Left lobe of liver (tissue), 2 donors: ENCODE measurements at regions not wholly inside any gene's neighbourhood (a gene's known extent, or its start where the extent isn't known, plus 50 kb on each side); places are given as distances from the start of the nearest gene placed in this dataset.
"Not testable (repeated sequence)": the region's sequence is repeated elsewhere in the genome, so short reads cannot be mapped to it uniquely, and the experiment has no call there.

Source experiments
- ATAC-seq: fragments of 200-7000 bp; cut with Tn5 transposase; one replicate; pipeline ENCODE4 v1.9.1; 2020; ENCODE audit warnings: mild to moderate bottlenecking, moderate library complexity
- DNase-seq: peaks from one replicate; pipeline ENCODE4 v3.0.0-alpha.2; 2020; ENCODE audit warnings: low spot score
- donor health status: DM: no; HTN: no; CAD: no; lungs with moderate emphysema.
- donor health status: DM: no; HTN: yes; CAD: no.

DNA sequence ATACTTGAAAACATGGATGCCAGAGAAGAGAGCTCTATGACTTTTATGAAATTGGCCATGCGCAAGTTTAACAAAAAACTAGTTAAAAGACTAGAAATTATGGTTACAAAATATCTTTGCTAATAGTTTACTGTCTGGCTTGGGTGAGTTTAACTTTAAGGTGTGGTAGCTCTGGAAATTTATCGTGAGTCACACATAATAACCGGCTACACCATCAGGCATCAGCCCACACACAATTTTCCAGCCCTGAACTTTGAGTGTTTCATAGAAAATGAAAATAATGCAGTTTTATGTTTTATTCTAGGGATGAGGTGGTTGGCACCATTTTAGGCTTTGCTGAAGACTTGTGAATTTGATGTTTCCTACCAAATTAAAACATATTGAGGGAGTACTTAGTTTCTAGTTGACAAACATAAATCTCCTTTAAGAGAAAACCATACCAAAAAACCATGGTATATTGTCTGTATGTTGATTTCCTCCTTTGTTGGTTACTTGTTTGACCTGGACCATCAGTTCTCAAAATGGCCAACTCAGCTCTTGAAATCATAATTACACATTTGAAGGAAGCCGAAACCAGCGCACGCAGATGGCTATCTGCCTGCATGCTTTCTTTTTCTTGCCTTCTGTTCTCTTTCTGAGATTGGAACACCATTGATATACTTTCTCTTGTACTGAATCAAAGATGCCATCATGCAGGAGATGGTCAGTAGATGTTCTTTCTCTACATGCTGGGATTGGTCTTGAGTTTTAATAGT lies 125.1 kb downstream of the AKAP11 start:
- no peak for DNase-seq
- ATAC-seq: no peak

DNA sequence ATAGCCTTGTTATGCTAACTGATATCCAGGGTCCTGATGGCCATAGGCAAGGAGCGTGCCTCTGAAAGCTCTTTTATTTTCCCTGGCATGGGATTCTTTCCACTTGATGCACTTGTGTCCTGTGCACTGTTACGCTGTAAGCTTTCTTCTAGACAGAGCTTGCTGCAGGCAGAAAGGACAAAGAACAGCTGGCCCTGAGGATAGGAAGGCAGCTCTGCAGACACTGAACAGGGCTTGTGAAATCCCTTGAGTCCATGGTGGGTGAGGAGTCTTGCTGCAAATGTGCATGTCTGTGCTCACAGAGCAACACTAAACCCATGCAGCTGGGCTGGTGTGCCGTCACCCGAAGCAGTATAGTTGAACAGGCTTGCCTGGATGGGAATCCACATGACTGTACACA lies 126.6 kb downstream of the AKAP11 start:
- DNase-seq: no peak
- no peak for ATAC-seq

DNA sequence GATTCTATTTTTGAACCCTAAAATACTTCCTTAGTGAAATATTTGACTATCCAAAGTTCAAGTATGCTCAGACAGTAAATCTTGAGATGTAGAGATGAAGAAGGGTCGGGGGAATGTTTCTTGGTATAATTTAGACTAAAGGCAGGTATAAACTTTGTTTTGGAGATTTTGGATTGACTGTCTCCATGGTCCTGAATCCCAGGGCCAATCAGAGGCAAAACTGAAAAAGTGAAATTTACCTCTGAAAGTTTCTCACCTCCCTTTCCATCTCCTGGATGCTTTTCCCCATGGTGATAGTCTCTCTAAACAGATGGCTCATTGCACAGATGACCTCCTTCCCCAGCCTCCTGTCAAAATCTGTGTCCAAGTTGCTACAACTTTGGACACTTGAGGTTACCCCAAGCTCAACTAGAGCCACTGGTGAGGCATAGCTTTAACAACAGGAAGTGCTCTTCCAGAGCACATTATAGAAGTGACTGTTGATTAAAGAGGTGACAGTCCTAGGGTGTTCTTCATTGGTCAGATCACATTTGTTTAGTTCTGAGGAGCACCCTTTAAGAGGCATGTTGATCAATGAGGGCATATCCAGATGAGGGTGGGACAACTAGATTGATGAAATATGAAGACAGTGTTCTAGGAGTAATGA lies 128.4 kb downstream of the AKAP11 start:
- DNase-seq (no peak), ATAC-seq (no peak)

DNA sequence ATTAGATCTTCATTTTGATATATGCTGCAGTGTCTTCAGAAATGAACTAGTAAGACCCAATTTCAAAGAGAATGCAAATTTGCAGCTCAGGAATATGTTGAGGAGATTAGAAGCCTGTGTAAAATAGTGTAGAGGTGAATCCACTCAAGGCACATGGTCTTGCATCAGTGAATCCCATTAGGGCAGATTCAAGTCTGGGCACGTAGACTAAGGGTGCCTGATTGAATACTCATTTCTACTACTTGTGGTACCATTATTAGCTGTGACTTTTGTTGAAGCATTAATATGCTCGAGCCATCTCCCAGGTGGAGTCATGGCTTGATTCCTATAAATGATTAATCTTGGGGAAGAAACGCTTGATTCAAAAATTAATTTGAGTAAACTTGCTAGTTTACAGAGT lies 129.4 kb downstream of the AKAP11 start:
- ATAC-seq: no peak
- no peak for DNase-seq

DNA sequence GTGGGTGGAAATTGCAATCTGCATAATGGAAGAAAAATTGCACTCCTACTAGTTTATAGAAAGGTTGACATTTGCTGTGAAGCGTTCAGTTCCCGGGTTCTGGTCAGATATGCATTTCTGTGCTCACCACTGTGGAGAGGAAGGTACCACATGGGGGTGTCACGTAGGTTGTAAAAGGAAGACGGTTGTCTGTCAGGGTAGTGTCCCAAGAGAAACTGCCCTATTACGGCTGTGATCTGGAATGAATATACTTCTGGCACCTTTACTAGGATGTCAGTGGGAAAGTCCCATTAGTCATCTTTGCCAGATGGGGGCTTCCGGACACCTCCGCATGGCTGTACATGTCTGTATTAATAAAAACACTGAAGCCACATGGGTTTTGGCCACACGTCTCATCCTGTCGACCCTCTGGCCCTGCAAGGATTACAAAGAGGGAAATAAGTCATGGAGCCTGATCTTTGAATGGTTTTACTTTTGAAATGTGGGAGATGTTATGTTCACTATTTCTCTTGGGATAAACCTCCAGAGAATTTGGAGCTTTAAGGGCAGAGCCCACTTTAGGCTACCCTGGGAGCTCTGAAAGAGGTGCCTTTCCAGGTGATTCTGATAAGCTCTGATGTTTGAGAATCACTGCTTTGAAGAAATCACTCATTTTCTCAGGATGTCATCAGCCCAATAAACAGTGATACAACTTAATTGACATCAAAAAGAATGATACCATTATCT lies 133.9 kb downstream of the AKAP11 start:
- DNase-seq (no peak), ATAC-seq (no peak)

DNA sequence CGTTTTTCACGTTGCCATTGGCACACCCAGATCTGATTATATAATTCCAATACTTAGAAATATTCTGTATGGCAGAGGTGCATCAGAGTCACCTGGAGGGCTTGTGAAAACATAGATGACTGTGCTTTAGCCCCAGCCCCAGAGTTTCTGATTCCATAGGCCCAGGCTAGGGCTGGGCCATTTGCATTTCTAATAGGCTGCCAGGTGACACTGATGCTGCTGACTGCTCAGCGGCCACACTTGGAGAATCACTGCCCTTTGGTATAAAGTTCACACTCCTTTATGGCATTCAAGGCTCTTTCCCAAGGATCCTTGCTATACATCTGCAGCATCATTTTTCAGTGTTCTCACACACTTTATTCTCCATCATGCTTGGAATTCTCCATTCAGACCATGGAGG lies 137.1 kb downstream of the AKAP11 start:
- no peak for ATAC-seq
- no peak for DNase-seq

DNA sequence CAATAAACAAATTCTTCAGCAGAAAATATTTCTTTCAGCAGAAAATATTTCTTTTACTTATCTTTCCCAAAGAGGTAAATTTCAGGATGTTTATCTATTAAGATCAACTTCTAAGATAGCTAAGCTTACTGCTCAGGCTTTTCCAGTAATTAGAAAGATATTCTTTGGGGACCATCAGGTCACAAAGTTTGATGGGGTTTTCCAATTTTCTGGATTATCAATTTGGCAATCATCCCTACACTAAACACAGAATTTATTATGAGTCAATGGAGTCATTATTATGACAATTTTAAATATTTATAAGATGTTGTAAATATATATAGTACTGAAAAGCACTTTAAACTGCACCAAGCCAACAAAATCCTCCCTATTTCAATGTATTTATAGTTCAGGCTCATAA lies 137.6 kb downstream of the AKAP11 start:
- DNase-seq: no peak
- ATAC-seq: no peak

DNA sequence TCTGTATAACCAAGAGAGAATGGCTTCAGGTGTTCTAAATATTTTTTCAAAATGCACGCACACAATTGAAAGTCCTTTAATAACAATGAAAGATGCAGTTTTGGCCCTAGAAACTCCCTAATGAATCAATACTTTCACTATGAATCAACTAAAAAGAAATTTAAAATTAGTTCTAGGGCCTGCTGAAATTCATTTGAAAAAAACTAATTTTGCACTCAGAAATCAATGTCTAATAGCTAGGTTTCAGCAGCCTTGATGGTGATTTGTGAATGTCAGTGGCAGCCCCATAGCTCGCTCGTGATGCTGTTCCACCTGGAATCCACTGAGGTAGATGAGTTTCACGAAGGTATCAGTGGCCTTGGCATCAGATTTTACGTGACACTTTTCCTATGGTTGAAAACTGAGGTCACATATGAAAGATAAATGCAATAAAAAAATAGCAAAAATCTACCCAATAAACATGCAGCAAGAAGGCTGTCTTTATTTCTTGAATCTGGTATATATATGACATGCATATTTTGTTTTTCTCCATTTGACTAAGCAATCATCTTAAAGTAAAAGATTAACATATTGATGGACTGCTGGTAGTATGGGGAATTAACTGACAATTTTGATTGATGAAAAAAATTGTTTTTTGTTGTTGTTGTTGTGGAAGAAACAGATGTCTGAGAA lies 141.0 kb downstream of the AKAP11 start:
- no peak for DNase-seq
- no peak for ATAC-seq

DNA sequence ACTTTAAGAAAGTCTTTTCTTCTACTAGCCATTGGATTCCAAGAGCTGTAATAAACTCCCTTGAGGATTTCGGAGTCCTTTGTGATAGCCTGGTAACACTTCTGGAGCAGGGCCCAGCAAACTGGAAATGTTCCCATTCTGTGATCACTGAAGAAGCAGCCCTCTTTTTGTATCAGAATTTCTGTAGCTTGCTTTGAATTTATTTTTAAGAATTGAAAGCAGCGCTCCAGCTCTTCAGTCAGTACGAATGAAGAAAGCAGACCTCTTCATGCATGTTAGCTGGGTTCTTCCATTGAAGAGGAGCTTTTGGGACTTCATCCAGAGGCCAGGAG lies 141.5 kb downstream of the AKAP11 start:
- DNase-seq: no peak
- ATAC-seq: no peak

DNA sequence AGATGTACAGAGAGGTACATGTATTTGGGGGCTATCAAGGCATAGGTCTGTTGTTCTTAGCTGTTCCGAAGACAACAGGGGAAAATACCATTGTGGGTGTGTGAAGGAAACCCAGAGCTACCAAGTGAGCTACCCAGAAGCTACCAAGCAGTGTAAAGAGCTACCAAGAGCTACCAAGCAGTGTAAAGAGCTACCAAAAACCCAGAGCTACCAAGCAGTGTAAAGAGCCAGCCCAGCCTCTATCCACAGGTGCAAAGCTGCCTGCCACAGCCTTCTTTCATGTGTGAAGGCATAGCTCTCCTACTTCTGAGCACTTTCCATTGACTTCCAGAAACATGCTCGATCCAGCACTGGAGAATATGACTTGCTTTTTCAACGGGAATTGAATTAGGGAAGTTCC lies 145.7 kb downstream of the AKAP11 start:
- DNase-seq (no peak), ATAC-seq (no peak)

DNA sequence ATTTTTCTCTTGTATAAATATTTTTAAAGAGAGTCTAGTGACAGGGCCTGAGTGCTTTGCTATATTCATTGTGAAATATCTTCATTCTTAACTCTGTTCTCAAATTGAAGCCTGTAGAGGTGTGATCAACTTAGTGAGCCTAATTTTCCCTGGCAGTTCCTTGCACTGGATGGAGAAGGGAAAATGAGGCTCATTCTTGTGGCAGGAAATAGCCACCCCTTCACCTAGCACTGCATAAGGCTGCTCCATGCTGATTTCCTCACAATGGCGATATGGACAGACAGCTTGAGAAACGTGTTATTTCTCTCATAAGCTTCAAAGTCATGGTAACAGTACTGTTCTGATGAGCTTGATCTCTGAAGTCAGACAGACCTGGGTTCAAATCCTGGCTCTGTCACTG lies 146.2 kb downstream of the AKAP11 start:
- DNase-seq (no peak), ATAC-seq (no peak)

DNA sequence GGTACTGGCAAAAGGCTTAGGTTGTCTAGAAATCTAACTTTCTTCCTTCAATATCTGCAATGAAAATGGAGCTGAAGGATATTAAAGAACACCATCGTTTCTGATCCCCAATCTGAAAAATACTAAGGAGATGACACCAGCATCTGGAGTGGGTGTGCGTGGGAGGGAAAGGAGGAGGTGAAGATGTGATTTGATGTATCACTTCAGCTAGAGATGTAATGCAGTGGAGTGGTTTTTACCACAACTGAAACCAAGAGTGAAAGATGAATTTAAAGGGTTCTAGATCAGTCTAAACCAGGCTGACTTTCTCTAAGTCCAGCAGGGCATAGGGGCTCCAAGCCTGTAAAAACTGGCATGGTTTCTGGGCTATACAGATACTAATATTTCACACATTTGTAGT lies 148.4 kb downstream of the AKAP11 start:
- DNase-seq (no peak), ATAC-seq (no peak)

DNA sequence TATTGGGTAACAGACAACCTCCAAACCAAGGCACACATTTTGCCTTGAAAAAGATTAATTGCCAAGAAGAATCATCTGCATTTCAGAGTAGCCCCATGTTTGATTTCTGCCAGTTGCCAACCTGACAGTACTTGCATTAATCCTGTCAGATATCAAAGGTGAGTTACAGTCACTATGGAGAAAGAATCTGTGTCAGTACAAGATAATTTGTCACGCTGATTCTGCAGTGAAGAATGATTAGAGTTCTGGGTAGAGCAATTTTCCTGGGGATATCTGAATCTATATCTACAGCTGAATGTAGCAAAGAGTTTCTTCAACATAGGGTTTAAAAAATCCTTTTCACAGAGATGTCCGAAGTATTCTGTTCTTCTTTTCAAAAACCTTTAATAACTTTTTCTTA lies 150.7 kb downstream of the AKAP11 start:
- ATAC-seq: no peak
- DNase-seq: no peak

DNA sequence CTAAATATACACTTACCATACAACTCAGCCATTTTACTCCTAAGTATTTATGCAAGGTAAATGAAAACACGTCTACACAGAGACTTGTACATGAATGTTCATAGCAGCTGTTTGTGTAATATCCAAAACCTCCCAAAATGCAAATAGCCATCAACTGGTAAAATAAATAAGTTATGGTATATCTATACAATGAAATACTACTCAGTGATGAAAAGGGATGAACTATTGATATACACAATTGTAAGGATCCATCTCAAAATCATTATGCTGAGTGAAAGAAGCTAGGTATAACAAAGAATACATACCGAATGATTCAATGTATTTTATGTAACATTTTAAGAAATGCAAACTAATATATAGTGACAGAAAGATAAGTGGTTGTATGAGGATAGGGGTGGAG lies 149.8 kb upstream of the TNFSF11 start:
- DNase-seq: no peak
- ATAC-seq: no peak

DNA sequence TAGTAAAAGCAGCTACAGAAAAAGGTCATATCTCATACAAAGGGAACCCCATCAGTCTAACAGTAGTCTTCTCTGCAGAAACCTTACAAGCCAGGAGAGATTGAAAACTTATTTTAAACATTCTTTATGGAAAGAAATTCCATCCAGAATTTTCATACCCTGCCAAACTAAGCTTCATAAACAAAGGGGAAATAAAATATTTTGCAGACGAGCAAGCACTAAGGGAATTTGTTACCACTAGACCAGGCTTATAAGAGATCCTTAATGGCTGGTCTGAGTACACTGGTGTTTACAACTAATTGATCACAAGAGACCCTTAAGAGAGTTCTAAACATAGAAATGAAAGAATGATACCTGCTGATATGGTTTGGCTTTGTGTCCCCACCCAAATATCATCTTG lies 128.6 kb upstream of the TNFSF11 start:
- DNase-seq (no peak), ATAC-seq (no peak)

DNA sequence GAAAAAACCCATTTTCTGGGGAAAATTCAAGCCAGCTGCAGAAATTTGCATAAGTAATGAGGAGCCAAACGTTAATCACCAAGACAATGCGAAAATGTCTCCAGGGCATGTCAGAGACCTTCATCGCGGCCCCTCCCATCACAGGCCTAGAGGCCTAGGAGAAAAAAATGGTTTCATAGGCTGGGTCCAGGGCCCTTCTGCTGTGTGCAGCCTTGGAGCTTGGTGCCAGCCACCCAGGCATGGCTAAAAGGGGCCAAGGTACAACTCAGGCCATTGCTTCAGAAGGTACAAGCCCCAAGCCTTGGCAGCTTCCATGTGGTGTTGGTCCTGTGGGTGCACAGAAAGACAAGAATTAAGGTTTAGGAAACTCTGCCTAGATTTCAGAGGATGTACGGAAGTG lies 127.4 kb upstream of the TNFSF11 start:
- DNase-seq, ATAC-seq: not testable (repeated sequence)

DNA sequence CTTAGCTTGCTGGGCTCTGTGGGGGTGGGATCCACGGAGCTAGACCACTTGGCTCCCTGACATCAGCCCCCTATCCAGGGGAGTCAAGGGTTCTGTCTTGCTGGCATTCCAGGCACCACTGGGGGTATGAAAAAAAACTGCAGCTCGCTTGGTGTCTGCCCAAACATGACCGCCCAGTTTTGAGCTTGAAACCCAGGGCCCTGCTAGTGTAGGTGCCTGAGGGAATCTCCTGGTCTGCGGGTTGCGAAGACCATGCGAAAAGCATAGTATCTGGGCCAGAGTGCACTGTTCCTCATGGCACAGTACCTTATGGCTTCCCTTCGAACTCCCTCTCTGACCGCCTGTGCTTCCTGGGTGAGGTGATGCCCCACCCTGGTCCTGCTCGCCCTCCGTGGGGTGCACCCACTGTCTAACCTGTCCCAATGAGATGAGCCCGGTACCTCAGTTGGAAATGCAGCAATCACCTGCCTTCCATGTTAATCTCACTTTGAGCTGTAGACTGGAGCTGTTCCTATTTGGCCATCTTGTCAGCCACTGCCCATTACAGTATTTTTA lies 120.8 kb upstream of the TNFSF11 start:
- ATAC-seq (no peak), DNase-seq (no peak)

DNA sequence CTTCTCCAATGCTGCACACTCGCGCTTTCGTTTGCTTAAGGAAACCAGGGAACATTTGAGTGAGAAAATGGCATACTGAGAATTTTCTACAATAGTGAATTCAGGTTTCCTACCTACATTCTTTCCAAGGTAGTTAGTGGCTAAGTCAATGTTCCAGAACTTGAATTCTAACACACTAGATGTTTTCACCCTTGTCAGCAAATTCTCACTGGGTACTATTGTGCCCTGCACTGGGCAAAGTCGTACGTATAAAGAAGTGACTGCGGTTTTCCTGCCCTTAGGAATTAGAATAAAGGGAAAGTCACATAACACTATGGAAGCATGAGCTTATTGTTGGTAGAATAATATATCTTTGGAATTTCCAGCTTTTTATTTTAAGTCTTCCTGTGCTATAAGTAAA lies 119.2 kb upstream of the TNFSF11 start:
- ATAC-seq: no peak

DNA sequence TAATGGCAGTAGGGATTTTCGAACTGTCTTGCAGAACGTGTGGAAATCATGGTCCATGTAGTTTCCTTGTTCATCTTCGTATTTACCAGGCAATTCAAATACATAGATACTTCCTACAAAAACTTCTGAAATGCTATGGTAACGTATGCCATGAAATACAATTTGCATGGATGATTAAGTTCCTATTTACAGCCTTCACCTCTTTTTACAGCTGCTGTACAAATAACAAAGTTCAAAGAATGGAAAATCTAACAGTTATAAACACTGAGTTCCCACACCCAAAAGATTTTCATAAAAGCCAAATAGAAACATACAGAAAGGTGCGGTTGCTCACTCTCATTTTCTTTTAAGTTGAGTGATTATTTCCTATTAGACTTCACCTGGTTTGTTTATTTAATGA lies 115.8 kb upstream of the TNFSF11 start:
- DNase-seq (no peak), ATAC-seq (no peak)

More for the DNA sequence above, 119.2 kb upstream of the TNFSF11 start:
- DNase-seq: no peak

DNA sequence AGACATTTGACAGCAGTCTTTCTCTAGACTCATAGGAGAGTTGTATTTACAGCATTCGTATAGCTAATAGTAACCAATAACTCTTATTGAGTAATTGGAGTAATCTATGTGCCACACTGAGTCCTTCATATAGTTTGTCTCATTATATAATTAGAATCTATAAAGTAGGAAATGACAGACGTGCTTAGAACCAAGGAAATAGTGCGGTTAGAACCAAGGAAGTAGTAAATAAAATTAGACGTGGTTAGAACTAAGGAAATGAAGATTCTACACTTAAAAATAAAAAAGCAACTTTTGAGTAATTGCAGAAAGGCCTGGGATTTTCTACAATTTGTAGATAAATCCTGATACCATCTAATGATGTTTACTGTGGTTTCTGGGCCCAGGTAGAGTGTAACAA lies 107.8 kb upstream of the TNFSF11 start:
- no peak for ATAC-seq
- DNase-seq: no peak

DNA sequence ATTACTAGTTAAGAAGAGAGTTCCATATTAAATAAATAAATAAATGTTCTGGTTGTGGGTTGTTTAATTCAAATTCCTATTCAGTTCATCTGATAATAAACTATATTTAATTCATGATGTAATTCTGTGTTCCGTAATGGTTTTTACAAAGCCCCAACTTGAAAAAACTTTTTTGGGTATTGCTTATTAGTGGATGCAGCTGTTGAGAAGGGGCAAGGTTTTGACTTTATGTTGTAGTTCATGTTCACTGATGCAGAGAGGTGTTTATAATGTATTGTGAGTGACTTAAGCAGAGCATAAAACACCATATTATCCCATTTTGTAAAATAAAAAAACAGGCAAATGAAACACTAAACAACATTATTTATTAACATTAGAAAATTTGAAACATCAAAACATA lies 107.3 kb upstream of the TNFSF11 start:
- ATAC-seq: no peak
- DNase-seq: no peak

DNA sequence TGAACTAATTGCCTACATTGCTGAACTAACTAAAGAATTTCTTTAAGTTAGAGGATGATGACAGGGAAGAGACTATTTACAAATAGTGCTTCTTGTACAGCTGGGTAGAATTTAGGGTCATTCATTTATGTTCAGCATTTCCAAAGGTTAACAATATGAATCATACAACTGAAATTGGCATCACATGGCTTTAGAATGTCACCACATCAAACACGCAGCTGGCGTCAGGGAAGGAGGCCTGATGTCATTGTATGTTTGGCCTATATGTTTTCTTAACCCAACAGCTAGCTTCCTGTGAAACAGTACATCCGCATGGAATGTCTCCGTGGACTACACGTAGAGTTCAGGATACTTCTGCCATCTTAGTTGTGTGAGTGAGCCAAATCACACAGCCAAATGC lies 99.0 kb upstream of the TNFSF11 start:
- DNase-seq: no peak

More for the DNA sequence above, 99.0 kb upstream of the TNFSF11 start:
- ATAC-seq: no peak
